CD14-positive monocyte (primary cell): ENCODE measurements at regions not wholly inside any gene's neighbourhood (a gene's known extent, or its start where the extent isn't known, plus 50 kb on each side); places are given as distances from the start of the nearest gene placed in this dataset.

ENCODE experiments used
- DNase-seq, 3 donors: peaks; one replicate each; pipeline ENCODE4 v3.0.0-alpha.2; 2011 to 2022
- H2AFZ ChIP-seq: 2 replicates; pipeline ENCODE4 v1.6.0; 2012; ENCODE audit warnings: mild to moderate bottlenecking, low read depth, low read length, inconsistent platforms; ENCODE audit not compliant: insufficient read depth, poor library complexity, severe bottlenecking
- H3K27ac ChIP-seq, 2 donors: 1 replicate in 1 of 2; 2 replicates in 1 of 2; pipeline ENCODE4 v1.5.1; 2012 to 2013; ENCODE audit warnings: low read length in 2 of 2, control low read depth in 1 of 2, inconsistent platforms in 1 of 2, low read depth in 1 of 2, mild to moderate bottlenecking in 1 of 2
- H3K27me3 ChIP-seq, 2 donors: one replicate each; pipeline versions ENCODE4 v1.6.0 to v1.6.1; 2011 to 2013; ENCODE audit warnings: low read length in 2 of 2; ENCODE audit not compliant: control insufficient read depth in 2 of 2, insufficient read depth in 2 of 2
- H3K36me3 ChIP-seq, 2 donors: replicated peaks in 1 of 2; 1 replicate in 1 of 2; 2 replicates in 1 of 2; pipeline versions ENCODE4 v1.5.1 to v1.6.1; 2012 to 2013; ENCODE audit warnings: low read length in 2 of 2, control low read depth in 1 of 2, inconsistent platforms in 1 of 2, mild to moderate bottlenecking in 1 of 2; ENCODE audit not compliant: insufficient read depth in 2 of 2, control insufficient read depth in 1 of 2
- H3K4me1 ChIP-seq, 2 donors: 1 replicate in 1 of 2; 2 replicates in 1 of 2; pipeline versions ENCODE4 v1.5.1 to v1.6.1; 2012 to 2013; ENCODE audit warnings: low read length in 2 of 2, control low read depth in 1 of 2, inconsistent platforms in 1 of 2, mild to moderate bottlenecking in 1 of 2, moderate library complexity in 1 of 2; ENCODE audit not compliant: insufficient read depth in 2 of 2, control insufficient read depth in 1 of 2
- H3K4me2 ChIP-seq: replicated peaks from 2 replicates; pipeline ENCODE3; 2012; ENCODE audit warnings: low read length, moderate library complexity, mild to moderate bottlenecking; ENCODE audit not compliant: poor library complexity, severe bottlenecking; ENCODE audit errors: extremely low read depth
- H3K4me3 ChIP-seq, 3 experiments: fragments of 200-600 bp in 1 of 3; sonication (generic) in 1 of 3; replicated peaks in 1 of 3; 1 replicate in 2 of 3; 2 replicates in 1 of 3; pipeline ENCODE4 v1.5.1; 2011 to 2013; ENCODE audit warnings: low read length in 3 of 3, mild to moderate bottlenecking in 3 of 3, control low read depth in 2 of 3, low read depth in 2 of 3, inconsistent platforms in 1 of 3, moderate library complexity in 1 of 3
- H3K79me2 ChIP-seq: 2 replicates; pipeline ENCODE4 v1.6.0; 2012; ENCODE audit warnings: mild to moderate bottlenecking, control low read depth, inconsistent platforms, low read length, moderate library complexity; ENCODE audit not compliant: insufficient read depth
- H3K9ac ChIP-seq: 2 replicates; pipeline ENCODE4 v1.6.0; 2017; ENCODE audit warnings: low read length, mild to moderate bottlenecking; ENCODE audit not compliant: insufficient read depth, poor library complexity, severe bottlenecking
- H3K9me3 ChIP-seq, 2 donors: replicated peaks in 1 of 2; 1 replicate in 1 of 2; 2 replicates in 1 of 2; pipeline versions ENCODE4 v1.5.1 to v1.6.1; 2012 to 2013; ENCODE audit warnings: low read length in 2 of 2, control low read depth in 1 of 2; ENCODE audit not compliant: control insufficient read depth in 1 of 2, insufficient read depth in 1 of 2
- H4K20me1 ChIP-seq: 2 replicates; pipeline ENCODE4 v1.6.0; 2012; ENCODE audit warnings: mild to moderate bottlenecking, low read length, control low read depth, moderate library complexity; ENCODE audit not compliant: insufficient read depth
- H3K27ac Mint-ChIP-seq, 7 donors: one replicate each; pipeline ENCODE4 v1.8.0; 2020; ENCODE audit warnings: mild to moderate bottlenecking in 7 of 7, mixed read lengths in 7 of 7, moderate library complexity in 6 of 7, inconsistent platforms in 2 of 7
- H3K27me3 Mint-ChIP-seq, 3 donors: one replicate each; pipeline ENCODE4 v1.8.0; 2021 to 2022; ENCODE audit warnings: low read depth in 3 of 3, mild to moderate bottlenecking in 3 of 3, mixed read lengths in 3 of 3, moderate library complexity in 3 of 3, inconsistent platforms in 1 of 3
- H3K36me3 Mint-ChIP-seq, 2 donors: one replicate each; pipeline ENCODE4 v1.8.0; 2020; ENCODE audit warnings: mixed read lengths in 2 of 2, inconsistent platforms in 1 of 2, mild to moderate bottlenecking in 1 of 2
- H3K4me1 Mint-ChIP-seq: one replicate; pipeline ENCODE4 v1.8.0; 2020; ENCODE audit warnings: mild to moderate bottlenecking, mixed read lengths
- H3K4me3 Mint-ChIP-seq, 2 donors: one replicate each; pipeline ENCODE4 v1.8.0; 2020; ENCODE audit warnings: mild to moderate bottlenecking in 2 of 2, mixed read lengths in 2 of 2, moderate library complexity in 1 of 2
- H3K9me3 Mint-ChIP-seq, 7 donors: one replicate each; pipeline ENCODE4 v1.8.0; 2020 to 2022; ENCODE audit warnings: mixed read lengths in 7 of 7, mild to moderate bottlenecking in 6 of 7, moderate library complexity in 6 of 7, inconsistent platforms in 2 of 7
- WGBS: methylation state at CpG from one replicate; pipeline ENCODE4 v1.1.5; 2013; ENCODE audit warnings: missing lambda C conversion rate; ENCODE audit not compliant: insufficient coverage; 5-methylcytosine and 5-hydroxymethylcytosine counted together
- intact Hi-C, 2 donors: fragments of 100-400 bp; cut with micrococcal nuclease; formaldehyde crosslinking; loops; one replicate each; pipeline versions ENCODE4 v1.15.0 to v1.15.1; 2023
- TF ChIP-seq, protein P1 (sequence below): fragments of 200-600 bp; IDR thresholded peaks from one replicate; pipeline ENCODE4 v1.8.0; 2022; ENCODE audit warnings: antibody characterized with exemption, mild to moderate bottlenecking

DNA sequence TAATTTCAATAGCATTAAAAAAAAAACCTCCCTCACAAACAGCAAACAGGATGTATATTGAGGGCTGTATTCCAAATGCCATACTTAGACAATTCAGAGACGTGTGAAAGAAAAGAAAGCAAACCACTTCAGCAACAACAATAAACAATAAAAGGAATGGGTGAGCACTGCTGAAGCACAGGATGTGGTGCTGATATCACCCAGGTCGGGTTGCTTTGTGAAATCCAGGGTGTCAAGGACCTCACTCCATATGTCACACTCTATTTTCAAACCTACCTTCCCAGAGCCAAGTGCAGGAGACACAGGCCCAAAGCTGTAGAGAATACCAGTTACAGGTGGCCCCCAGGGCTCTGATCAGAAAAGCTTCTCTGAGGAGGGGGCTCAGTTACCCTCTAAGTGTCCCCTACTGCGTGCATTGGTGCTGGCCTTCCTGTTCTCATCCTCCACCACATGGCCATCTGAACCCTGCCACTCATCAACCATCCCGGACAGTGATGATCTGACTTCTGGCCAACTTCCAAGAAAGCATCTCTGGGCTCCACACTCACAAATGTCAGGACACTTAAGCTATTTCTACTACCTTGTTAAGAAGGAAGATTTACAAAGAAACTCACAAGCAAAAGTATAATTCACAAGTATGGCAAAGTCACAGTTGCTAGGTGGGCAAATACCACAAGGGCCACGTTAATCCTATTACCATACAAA lies 363.0 kb downstream of the SS18 start:
- no peaks in the 10 kb centered on the region for H3K79me2 ChIP-seq
- Mint-ChIP-seq H3K9me3 (peaks cover 2 to 15% (median 6%) of the 10 kb centered on the region in 7 donors), H3K4me3 (no peak overlapping the region), H3K4me1 (no peaks in the 10 kb centered on the region), H3K27me3 (peaks cover 2 to 4% (median 2%) of the 10 kb centered on the region in 3 donors), H3K27ac (peak overlapping the region in 1 of 7 donors; percentile 43), H3K36me3 (no peaks in the 10 kb centered on the region)
- H4K20me1 ChIP-seq: no peaks in the 10 kb centered on the region
- H3K9ac ChIP-seq: no peak overlapping the region
- no peaks in the 10 kb centered on the region for H3K27me3 ChIP-seq
- no peaks in the 10 kb centered on the region for H3K36me3 ChIP-seq
- no peak for DNase-seq
- no peak overlapping the region for H3K4me3 ChIP-seq
- H3K4me1 ChIP-seq: no peaks in the 10 kb centered on the region
- TF ChIP-seq, protein P1, sequence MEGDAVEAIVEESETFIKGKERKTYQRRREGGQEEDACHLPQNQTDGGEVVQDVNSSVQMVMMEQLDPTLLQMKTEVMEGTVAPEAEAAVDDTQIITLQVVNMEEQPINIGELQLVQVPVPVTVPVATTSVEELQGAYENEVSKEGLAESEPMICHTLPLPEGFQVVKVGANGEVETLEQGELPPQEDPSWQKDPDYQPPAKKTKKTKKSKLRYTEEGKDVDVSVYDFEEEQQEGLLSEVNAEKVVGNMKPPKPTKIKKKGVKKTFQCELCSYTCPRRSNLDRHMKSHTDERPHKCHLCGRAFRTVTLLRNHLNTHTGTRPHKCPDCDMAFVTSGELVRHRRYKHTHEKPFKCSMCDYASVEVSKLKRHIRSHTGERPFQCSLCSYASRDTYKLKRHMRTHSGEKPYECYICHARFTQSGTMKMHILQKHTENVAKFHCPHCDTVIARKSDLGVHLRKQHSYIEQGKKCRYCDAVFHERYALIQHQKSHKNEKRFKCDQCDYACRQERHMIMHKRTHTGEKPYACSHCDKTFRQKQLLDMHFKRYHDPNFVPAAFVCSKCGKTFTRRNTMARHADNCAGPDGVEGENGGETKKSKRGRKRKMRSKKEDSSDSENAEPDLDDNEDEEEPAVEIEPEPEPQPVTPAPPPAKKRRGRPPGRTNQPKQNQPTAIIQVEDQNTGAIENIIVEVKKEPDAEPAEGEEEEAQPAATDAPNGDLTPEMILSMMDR: no peak
- H2AFZ ChIP-seq: no peak overlapping the region
- intact Hi-C loops: no loop called here
- H3K9me3 ChIP-seq: peaks cover 2 to 5% of the 10 kb centered on the region in 2 donors
- no CpG with 5 or more reads among the region's 5 CpGs for WGBS
- H3K27ac ChIP-seq: no peak overlapping the region
- H3K4me2 ChIP-seq: no peak overlapping the region

DNA sequence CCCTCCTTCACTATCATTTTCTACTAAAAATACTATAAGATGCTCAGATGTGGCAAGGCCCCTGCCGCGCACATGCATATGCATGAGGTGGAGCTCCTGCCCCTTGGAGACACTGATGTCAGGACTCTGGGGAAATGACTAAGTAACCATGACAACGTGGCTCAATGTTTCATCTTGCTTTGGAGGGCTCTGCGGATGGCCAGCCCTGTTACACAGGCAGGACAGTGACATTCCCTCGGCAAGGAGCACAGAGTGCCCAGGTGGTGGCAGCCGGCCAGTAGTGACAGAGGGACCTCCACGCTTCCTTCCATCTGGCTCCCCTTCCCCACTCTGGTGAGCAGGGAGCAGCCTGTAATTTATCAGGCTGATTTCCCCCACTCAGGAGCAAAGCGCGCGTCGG lies 364.1 kb downstream of the SS18 start:
- Histone ChIP-seq H3K36me3 (no peaks in the 10 kb centered on the region), H2AFZ (no peak overlapping the region), H3K27ac (no peak overlapping the region), H3K4me1 (no peaks in the 10 kb centered on the region), H3K4me2 (no peak overlapping the region), H3K79me2 (no peaks in the 10 kb centered on the region), H3K4me3 (no peak overlapping the region), H3K27me3 (no peaks in the 10 kb centered on the region), H3K9ac (no peak overlapping the region), H3K9me3 (peaks cover 3 to 5% of the 10 kb centered on the region in 2 donors), H4K20me1 (no peaks in the 10 kb centered on the region)
- no peaks in the 10 kb centered on the region for H3K36me3 Mint-ChIP-seq
- H3K27me3 Mint-ChIP-seq: peaks cover 2 to 4% (median 2%) of the 10 kb centered on the region in 3 donors
- intact Hi-C loops: no loop called here
- no peaks in the 10 kb centered on the region for H3K4me1 Mint-ChIP-seq
- 61% methylated on average over 6 of the region's 11 CpGs for WGBS
- peaks cover 0 to 15% (median 6%) of the 10 kb centered on the region in 7 donors for H3K9me3 Mint-ChIP-seq
- DNase-seq: no peak
- H3K4me3 Mint-ChIP-seq: no peak overlapping the region
- TF ChIP-seq, protein P1: no peak
- no peak overlapping the region for H3K27ac Mint-ChIP-seq
